ENCODE measurements at regions not wholly inside any gene's neighbourhood (a gene's known extent, or its start where the extent isn't known, plus 50 kb on each side); places are given as distances from the start of the nearest gene placed in this dataset.

- TF ChIP-seq CTCF (IDR thresholded peaks at IDR 0.05; ENCODE audit: insufficient read depth, low read length, poor library complexity, severe bottlenecking), result no peak
- TF ChIP-seq EZH2phosphoT487 (conservative IDR thresholded peaks at IDR 0.05; ENCODE audit: low read length), result no peak
Observed at GRCh38 chr17:69606142-69606800, 191.8 kb downstream of the MAP2K6 start.

All from SU-DHL-6 (cell line).